KMS-11 (cell line): ENCODE measurements at regions not wholly inside any gene's neighbourhood (a gene's known extent, or its start where the extent isn't known, plus 50 kb on each side); places are given as distances from the start of the nearest gene placed in this dataset.
"Not testable (repeated sequence)": the region's sequence is repeated elsewhere in the genome, so short reads cannot be mapped to it uniquely, and the experiment has no call there.

Experiments
- H2AFZ ChIP-seq: fragments of 200-600 bp; sonication (generic); 2 replicates; pipeline ENCODE4 v1.6.1; 2016; ENCODE audit warnings: antibody characterized with exemption, mixed run types, low read depth
- H3K27ac ChIP-seq: fragments of 200-600 bp; sonication (generic); 2 replicates; pipeline ENCODE4 v1.6.1; 2016; ENCODE audit warnings: mild to moderate bottlenecking, mixed run types
- H3K27me3 ChIP-seq: fragments of 200-600 bp; sonication (generic); 2 replicates; pipeline ENCODE4 v1.6.1; 2017; ENCODE audit warnings: mild to moderate bottlenecking, low read depth, mixed run types, moderate library complexity; ENCODE audit not compliant: insufficient read depth
- H3K36me3 ChIP-seq: fragments of 200-600 bp; sonication (generic); 2 replicates; pipeline ENCODE4 v1.6.1; 2017; ENCODE audit warnings: mild to moderate bottlenecking, mixed run types; ENCODE audit not compliant: insufficient read depth
- H3K4me1 ChIP-seq: fragments of 200-600 bp; sonication (generic); 2 replicates; pipeline ENCODE4 v1.6.1; 2016; ENCODE audit warnings: mild to moderate bottlenecking, low read depth, mixed run types; ENCODE audit not compliant: poor library complexity, severe bottlenecking
- H3K4me2 ChIP-seq: fragments of 200-600 bp; sonication (generic); 2 replicates; pipeline ENCODE4 v1.7.0; 2016; ENCODE audit warnings: mild to moderate bottlenecking, mixed run types
- H3K4me3 ChIP-seq: fragments of 200-600 bp; sonication (generic); IDR thresholded peaks from 2 replicates; pipeline ENCODE4 v1.6.1; 2017; ENCODE audit warnings: low read depth, low read length, mixed read lengths; ENCODE audit not compliant: insufficient read depth
- H3K79me2 ChIP-seq: fragments of 200-600 bp; sonication (generic); 2 replicates; pipeline ENCODE4 v1.6.1; 2016; ENCODE audit warnings: low read depth, mixed run types; ENCODE audit not compliant: insufficient read depth
- H3K9ac ChIP-seq: fragments of 200-600 bp; sonication (generic); 2 replicates; pipeline ENCODE4 v1.6.1; 2016; ENCODE audit warnings: mild to moderate bottlenecking, mixed run types
- H4K20me1 ChIP-seq: fragments of 200-600 bp; sonication (generic); 2 replicates; pipeline ENCODE4 v1.6.1; 2016; ENCODE audit warnings: mild to moderate bottlenecking, mixed run types; ENCODE audit not compliant: insufficient read depth
- TF ChIP-seq, protein P1 (sequence below): fragments of 200-600 bp; sonication (generic); conservative IDR thresholded peaks from 2 replicates; pipeline ENCODE4 v1.6.1; 2017; ENCODE audit warnings: low read depth, mild to moderate bottlenecking, antibody characterized with exemption, low read length, moderate library complexity, mixed read lengths

DNA sequence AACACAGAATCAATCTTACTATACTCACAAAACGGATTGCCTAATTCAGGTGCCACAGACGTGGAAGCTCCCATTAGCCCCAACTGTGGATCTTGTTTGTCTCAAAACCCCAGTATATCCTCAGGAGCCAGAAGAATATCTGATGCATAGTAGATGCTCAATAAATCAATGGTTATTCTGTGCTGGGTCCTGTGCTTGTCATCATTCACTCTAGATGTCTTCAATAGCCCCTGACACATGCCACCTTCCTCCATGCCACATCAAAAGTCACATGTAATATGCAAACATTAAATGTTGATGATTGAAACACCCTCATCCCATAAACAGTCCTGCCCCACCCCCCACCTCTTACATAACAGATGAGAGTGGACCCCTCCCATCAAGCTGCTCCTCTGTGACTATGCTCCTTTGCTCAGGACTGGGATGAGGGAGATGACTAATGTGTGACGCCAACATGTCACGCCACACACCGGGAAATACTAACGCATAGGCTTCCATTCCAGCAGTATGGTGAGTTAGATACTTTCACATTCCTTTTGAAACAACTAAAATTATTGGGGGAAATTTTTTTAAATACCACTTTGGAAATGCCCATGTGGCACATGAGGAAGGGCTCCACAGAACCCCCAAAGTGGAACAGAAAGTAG is 267.6 kb upstream of the SDK2 start:
- Histone ChIP-seq H3K4me2 (no peak overlapping the region), H3K27me3 (peaks cover 4% of the 10 kb centered on the region; the same call in 1 of the 2 replicates)

DNA sequence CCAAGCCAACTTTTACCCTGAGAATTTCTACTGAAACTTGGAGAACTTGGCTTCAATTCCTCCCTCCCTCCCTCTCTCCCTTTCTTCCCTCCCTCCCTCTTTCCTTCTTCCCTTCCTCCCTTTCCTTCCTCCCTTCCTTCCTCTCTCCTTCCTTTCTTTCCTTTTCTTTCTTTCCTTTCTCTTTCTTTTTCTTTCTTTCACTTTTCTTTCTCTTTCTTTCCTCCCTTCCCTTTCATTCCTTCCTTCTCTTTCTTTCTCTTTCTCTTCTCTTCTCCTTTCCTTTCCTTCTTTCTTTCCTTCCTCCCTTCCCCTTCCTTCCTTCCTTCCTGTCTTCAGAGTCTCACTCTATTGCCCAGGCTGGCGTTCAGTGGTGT is 268.1 kb upstream of the SDK2 start:
- no peaks in the 10 kb centered on the region for H3K4me1 ChIP-seq
- TF ChIP-seq, protein P1, sequence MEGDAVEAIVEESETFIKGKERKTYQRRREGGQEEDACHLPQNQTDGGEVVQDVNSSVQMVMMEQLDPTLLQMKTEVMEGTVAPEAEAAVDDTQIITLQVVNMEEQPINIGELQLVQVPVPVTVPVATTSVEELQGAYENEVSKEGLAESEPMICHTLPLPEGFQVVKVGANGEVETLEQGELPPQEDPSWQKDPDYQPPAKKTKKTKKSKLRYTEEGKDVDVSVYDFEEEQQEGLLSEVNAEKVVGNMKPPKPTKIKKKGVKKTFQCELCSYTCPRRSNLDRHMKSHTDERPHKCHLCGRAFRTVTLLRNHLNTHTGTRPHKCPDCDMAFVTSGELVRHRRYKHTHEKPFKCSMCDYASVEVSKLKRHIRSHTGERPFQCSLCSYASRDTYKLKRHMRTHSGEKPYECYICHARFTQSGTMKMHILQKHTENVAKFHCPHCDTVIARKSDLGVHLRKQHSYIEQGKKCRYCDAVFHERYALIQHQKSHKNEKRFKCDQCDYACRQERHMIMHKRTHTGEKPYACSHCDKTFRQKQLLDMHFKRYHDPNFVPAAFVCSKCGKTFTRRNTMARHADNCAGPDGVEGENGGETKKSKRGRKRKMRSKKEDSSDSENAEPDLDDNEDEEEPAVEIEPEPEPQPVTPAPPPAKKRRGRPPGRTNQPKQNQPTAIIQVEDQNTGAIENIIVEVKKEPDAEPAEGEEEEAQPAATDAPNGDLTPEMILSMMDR: no peak
- no peaks in the 10 kb centered on the region for H3K36me3 ChIP-seq
- no peak overlapping the region for H3K4me2 ChIP-seq
- no peak overlapping the region for H3K9ac ChIP-seq
- no peak overlapping the region for H3K27ac ChIP-seq
- H2AFZ ChIP-seq: no peak overlapping the region
- no peaks in the 10 kb centered on the region for H4K20me1 ChIP-seq
- no peaks in the 10 kb centered on the region for H3K79me2 ChIP-seq
- H3K4me3 ChIP-seq: no peak overlapping the region
- peaks cover 4% of the 10 kb centered on the region; the same call in 1 of the 2 replicates for H3K27me3 ChIP-seq

More for the DNA sequence above, 267.6 kb upstream of the SDK2 start:
- Histone ChIP-seq H3K27ac (no peak overlapping the region), H4K20me1 (no peaks in the 10 kb centered on the region), H3K4me1 (no peaks in the 10 kb centered on the region), H3K79me2 (no peaks in the 10 kb centered on the region), H3K4me3 (no peak overlapping the region), H2AFZ (no peak overlapping the region), H3K9ac (no peak overlapping the region), H3K36me3 (no peaks in the 10 kb centered on the region)
- TF ChIP-seq, protein P1: no peak

DNA sequence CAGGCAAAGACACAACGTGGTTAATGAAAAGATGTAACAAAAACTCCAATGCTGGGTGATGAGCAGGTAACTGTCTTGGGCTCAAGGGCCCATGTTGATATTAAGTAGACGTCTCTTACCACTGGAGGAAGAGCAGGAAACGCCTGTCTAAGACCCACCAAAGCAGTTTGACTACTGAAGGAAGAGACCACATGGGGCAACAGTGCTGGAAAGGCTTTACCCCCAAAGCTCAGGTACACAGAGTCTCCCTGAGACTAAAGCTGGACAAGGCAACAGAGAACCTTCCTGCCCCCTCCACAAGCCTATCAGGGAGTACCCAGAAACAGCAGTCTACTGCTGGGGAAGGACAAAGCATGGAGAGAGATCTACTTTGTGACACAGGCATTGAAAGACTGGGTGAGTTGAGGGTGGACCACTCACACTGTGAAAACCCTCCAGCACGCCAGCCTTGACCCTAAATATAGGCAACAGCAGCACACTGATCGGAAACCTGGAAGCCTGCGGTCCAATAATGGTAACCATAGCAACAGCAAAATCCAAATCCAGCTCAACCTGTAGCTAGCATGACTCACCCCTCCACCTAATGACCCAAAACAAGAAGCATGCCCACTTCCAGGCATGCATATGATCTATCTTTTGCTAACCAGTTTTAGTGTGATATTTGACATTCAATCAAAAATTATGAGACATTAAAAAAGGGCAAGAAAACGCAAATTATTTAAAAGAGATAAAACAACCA is 270.5 kb upstream of the SDK2 start:
- Histone ChIP-seq H3K27ac (no peak overlapping the region), H3K9ac (no peak overlapping the region), H3K27me3 (no peaks in the 10 kb centered on the region; the same call in none of the 2 replicates), H3K79me2 (no peaks in the 10 kb centered on the region), H3K4me1 (no peaks in the 10 kb centered on the region), H2AFZ (no peak overlapping the region), H3K4me2 (no peak overlapping the region), H3K4me3 (no peak overlapping the region), H4K20me1 (no peaks in the 10 kb centered on the region), H3K36me3 (no peaks in the 10 kb centered on the region)
- TF ChIP-seq, protein P1: no peak

DNA sequence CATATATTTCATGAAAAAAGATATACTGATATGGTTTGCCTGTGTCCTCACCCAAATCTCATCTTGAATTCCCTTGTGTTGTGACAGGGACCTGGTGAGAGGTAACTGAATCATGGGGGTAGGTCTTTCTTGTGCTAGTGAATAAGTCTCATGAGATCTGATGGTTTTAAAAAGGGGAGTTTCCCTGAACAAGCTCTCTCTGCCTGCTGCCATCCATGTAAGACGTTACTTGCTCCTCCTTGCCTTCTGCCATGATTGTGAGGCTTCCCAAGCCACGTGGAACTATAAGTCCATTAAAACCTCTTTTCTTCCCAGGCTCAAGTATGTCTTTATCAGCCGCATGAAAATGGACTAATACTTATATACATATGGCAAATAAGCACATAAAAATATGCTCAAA is 274.8 kb upstream of the SDK2 start:
- H3K27ac ChIP-seq, H3K79me2 ChIP-seq, H3K9ac ChIP-seq, H3K27me3 ChIP-seq, H4K20me1 ChIP-seq, H2AFZ ChIP-seq, H3K4me2 ChIP-seq, H3K36me3 ChIP-seq, H3K4me1 ChIP-seq, H3K4me3 ChIP-seq: not testable (repeated sequence)

DNA sequence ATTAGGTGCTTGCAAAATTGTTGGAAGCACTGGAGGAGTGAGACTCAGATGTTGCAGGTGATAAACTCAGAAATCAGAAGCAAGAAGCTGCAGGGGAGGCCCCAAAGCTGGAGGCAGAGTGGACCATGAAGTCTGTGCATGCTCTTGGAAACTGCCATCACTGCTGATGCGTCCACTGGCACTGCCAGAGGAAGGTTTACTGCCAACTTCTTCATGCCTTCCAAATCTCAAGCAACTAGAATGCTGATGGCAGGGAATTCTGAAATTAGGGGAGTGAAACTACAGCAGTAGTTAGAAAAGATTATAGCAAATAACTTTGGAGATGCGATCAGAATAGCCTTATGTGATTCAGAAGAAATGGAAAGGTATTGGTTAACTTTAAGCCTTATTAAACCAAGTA is 277.1 kb upstream of the SDK2 start:
- Histone ChIP-seq H3K4me1 (no peaks in the 10 kb centered on the region), H3K4me2 (no peak overlapping the region), H4K20me1 (no peaks in the 10 kb centered on the region), H3K4me3 (no peak overlapping the region), H2AFZ (no peak overlapping the region), H3K27me3 (peaks cover 7% of the 10 kb centered on the region), H3K36me3 (no peaks in the 10 kb centered on the region), H3K9ac (no peak overlapping the region), H3K27ac (no peak overlapping the region), H3K79me2 (no peaks in the 10 kb centered on the region)
- TF ChIP-seq, protein P1: no peak
